H1 (cell line): ENCODE measurements at regions not wholly inside any gene's neighbourhood (a gene's known extent, or its start where the extent isn't known, plus 50 kb on each side); places are given as distances from the start of the nearest gene placed in this dataset.

Source experiments
- CHD7 ChIP-seq: fragments of 300-600 bp; sonication (generic); IDR thresholded peaks from 2 replicates; pipeline ENCODE4 v1.7.1; 2012; ENCODE audit warnings: low read length, moderate library complexity, mild to moderate bottlenecking, inconsistent platforms; ENCODE audit not compliant: insufficient replicate concordance

- no peak for TF ChIP-seq CHD7
Measured at GRCh38 chr2:186036862-186037449, 298.4 kb downstream of the FSIP2 start (continued).
